ENCODE measurements at regions not wholly inside any gene's neighbourhood (a gene's known extent, or its start where the extent isn't known, plus 50 kb on each side); places are given as distances from the start of the nearest gene placed in this dataset.

DNA sequence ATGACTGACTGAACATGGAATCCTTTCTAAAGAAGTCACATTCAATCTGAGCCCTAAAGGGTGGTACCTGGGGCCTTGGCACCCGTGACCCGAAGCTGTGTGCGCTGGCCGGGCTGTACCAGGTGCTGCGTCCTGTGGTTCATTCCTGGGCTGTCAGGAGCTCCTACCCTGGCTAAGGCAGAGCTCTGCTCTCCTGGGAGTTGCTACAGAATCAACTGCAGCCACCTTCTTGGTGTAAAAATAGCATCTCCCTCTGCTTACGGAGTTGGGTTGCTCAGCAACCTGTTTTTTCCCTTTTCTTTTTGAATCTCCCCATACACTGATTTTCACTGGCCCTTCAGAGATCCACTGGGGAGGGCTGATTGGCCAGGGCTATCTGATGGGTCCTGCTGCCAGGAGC is 236.6 kb upstream of the PDE10A start:
- no peaks in the 10 kb centered on the region for H3K4me1 ChIP-seq (ENCODE audit: insufficient read depth, low read length)
- no peak overlapping the region for H3K9ac ChIP-seq (ENCODE audit: low read depth, low read length)
- no peaks in the 10 kb centered on the region for H3K36me3 ChIP-seq (ENCODE audit: insufficient read depth, low read length)
- H3K9me3 ChIP-seq (ENCODE audit: control insufficient read depth, insufficient read depth, low read length): no peaks in the 10 kb centered on the region

DNA sequence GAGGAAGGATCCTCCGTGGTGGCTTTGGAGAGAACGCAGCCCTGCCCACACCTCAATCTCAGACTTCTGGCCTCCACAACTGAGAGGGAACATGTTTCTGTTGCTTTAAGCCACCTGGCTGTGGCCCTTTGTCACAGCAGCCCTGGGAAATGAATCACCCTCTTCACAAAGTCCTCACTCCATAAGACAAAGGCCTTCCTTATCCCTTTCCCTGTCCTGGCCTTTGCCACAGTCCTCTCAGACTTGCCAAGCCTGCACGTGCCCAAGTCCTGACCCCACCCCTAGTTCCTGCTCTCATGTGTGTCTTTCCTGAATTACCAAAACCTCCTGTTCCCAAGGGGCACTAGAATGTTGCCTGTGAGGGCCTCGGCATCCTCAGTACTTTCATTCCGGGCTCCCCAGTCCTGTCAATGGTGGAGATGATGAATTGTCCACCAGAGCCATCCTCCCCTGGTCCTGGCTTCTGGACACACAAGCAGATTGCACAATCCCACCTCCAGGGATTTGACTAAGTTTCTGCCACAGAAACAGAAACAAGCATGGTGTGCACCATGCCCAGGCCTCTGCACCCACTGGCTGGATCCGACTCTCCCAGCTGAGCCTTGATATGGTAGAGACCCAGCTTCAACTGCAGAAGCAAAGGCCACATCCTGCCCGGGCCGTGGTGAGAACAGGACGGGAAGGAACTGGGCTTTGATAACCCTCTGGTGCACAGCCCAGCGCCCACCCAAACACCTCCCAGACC is 232.6 kb upstream of the PDE10A start:
- Histone ChIP-seq H3K9ac (ENCODE audit: low read depth, low read length) (no peak overlapping the region), H3K4me1 (ENCODE audit: insufficient read depth, low read length) (no peaks in the 10 kb centered on the region), H3K36me3 (ENCODE audit: insufficient read depth, low read length) (no peaks in the 10 kb centered on the region), H3K9me3 (ENCODE audit: control insufficient read depth, insufficient read depth, low read length) (no peaks in the 10 kb centered on the region)

- no peaks in the 10 kb centered on the region for H3K4me1 ChIP-seq (ENCODE audit: insufficient read depth, low read length)
- H3K36me3 ChIP-seq (ENCODE audit: insufficient read depth, low read length): no peaks in the 10 kb centered on the region
- H3K9me3 ChIP-seq (ENCODE audit: control insufficient read depth, insufficient read depth, low read length): no peaks in the 10 kb centered on the region
- no peak overlapping the region for H3K9ac ChIP-seq (ENCODE audit: low read depth, low read length)
Measured at GRCh38 chr6:165894171-165894825, 231.3 kb upstream of the PDE10A start.

- Histone ChIP-seq H3K9ac (ENCODE audit: low read depth, low read length) (no peak overlapping the region), H3K4me1 (ENCODE audit: insufficient read depth, low read length) (no peaks in the 10 kb centered on the region), H3K36me3 (ENCODE audit: insufficient read depth, low read length) (no peaks in the 10 kb centered on the region), H3K9me3 (ENCODE audit: control insufficient read depth, insufficient read depth, low read length) (no peaks in the 10 kb centered on the region)
Measured at GRCh38 chr6:165893431-165893830, 230.4 kb upstream of the PDE10A start.

DNA sequence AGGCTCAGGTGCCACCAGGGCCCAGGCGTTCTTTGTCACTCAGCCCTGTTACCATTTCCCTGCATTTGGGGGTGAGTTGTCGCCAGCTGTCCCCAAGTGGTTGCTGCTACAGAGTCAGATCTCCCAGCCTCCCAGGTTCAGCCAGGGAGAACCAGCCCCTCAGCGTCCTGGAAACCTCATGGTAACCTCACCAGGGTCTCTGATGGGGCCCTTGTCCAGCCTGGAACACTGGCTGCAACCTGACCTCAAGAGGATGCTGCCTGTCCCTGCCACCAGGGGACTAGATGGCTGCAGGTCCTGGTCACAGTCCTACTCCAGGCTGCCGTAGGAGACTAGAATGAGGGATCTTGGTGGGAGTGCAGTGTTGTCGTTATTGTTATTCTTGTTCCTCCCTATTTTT is 228.3 kb upstream of the PDE10A start:
- Histone ChIP-seq H3K9ac (ENCODE audit: low read depth, low read length) (no peak overlapping the region), H3K4me1 (ENCODE audit: insufficient read depth, low read length) (no peaks in the 10 kb centered on the region), H3K9me3 (ENCODE audit: control insufficient read depth, insufficient read depth, low read length) (no peaks in the 10 kb centered on the region), H3K36me3 (ENCODE audit: insufficient read depth, low read length) (no peaks in the 10 kb centered on the region)

DNA sequence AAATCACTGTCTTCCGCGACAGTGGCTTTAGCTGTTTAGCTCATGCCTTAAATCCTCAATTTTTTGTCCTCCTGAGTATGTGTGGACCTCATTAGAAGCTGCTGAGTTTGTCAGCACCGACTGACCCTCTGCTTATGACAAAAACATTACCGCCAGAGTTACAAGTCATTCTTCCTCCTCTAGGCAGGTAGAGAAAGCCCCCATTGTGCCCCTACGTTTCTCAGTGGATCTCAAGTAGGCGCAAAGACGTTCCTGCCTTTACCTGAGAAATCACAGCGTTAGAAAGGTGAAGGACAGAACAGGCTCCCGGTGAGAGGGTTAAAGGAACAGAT is 227.3 kb upstream of the PDE10A start:
- H3K4me1 ChIP-seq (ENCODE audit: insufficient read depth, low read length): no peaks in the 10 kb centered on the region
- H3K9me3 ChIP-seq (ENCODE audit: control insufficient read depth, insufficient read depth, low read length): no peaks in the 10 kb centered on the region
- H3K9ac ChIP-seq (ENCODE audit: low read depth, low read length): no peak overlapping the region

GRCh38 chr6:165889636-165890403 is 226.8 kb upstream of the PDE10A start:
- Histone ChIP-seq H3K9ac (ENCODE audit: low read depth, low read length) (0 out of 2 replicates have a peak overlapping the region, but pooled peaks have one; percentile 2), H3K4me1 (ENCODE audit: insufficient read depth, low read length) (no peaks in the 10 kb centered on the region), H3K9me3 (ENCODE audit: control insufficient read depth, insufficient read depth, low read length) (no peaks in the 10 kb centered on the region), H3K36me3 (ENCODE audit: insufficient read depth, low read length) (no peaks in the 10 kb centered on the region)

More for the DNA sequence above, 227.3 kb upstream of the PDE10A start:
- no peaks in the 10 kb centered on the region for H3K36me3 ChIP-seq (ENCODE audit: insufficient read depth, low read length)

GRCh38 chr6:165886169-165886568 is 223.1 kb upstream of the PDE10A start:
- Histone ChIP-seq H3K4me1 (ENCODE audit: insufficient read depth, low read length) (no peaks in the 10 kb centered on the region), H3K9me3 (ENCODE audit: control insufficient read depth, insufficient read depth, low read length) (no peaks in the 10 kb centered on the region), H3K9ac (ENCODE audit: low read depth, low read length) (no peak overlapping the region), H3K36me3 (ENCODE audit: insufficient read depth, low read length) (no peaks in the 10 kb centered on the region)

DNA sequence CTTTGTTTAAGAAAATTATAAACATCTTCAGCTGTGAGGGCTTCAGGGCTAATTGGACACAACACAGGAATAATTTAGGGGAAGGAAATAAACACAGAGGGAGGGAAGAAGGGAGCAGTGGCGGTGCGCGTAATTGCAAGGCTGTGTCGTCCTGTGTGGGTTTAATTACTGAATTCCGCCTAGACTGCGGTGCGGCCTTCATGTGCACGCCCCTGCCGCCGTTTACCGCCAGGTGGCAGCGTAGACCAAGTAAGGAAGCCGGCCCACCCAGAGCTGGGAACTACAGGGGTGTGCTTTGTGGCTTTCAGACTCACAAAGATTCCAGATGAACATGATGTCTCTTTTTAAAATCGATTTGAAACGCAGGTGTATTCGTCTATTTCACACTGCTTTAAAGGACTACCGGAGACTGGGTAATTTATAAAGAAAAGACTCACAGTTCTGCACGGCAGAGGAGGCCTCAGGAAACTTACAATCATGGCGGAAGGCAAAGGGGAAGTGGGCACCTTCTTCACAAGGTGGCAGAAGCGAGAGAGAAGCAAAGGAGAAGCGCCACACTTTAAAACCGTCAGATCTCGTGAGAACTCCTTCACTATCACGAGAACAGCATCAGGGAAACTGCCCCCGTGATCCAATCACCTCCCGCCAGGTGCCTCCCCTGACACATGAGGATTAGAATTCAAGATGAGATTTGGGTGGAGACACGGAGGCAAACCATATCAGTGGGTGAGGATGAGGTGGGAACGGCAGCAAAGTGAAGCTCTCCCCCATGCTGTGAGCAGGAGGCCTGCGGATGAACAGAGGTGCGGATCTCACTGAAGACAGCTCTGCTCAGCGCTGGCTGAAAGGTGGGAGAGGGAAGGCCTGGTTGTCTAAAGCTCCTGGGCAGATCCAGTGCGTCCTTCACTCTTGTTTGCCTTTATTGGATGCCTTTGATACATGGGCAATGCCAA is 222.0 kb upstream of the PDE10A start:
- no peaks in the 10 kb centered on the region for H3K9me3 ChIP-seq (ENCODE audit: control insufficient read depth, insufficient read depth, low read length)
- no peak overlapping the region for H3K9ac ChIP-seq (ENCODE audit: low read depth, low read length)
- H3K4me1 ChIP-seq (ENCODE audit: insufficient read depth, low read length): no peaks in the 10 kb centered on the region
- H3K36me3 ChIP-seq (ENCODE audit: insufficient read depth, low read length): no peaks in the 10 kb centered on the region

GRCh38 chr6:165883851-165884640 is 221.0 kb upstream of the PDE10A start:
- no peaks in the 10 kb centered on the region for H3K36me3 ChIP-seq (ENCODE audit: insufficient read depth, low read length)
- H3K9me3 ChIP-seq (ENCODE audit: control insufficient read depth, insufficient read depth, low read length): no peaks in the 10 kb centered on the region
- H3K9ac ChIP-seq (ENCODE audit: low read depth, low read length): no peak overlapping the region
- H3K4me1 ChIP-seq (ENCODE audit: insufficient read depth, low read length): no peaks in the 10 kb centered on the region

DNA sequence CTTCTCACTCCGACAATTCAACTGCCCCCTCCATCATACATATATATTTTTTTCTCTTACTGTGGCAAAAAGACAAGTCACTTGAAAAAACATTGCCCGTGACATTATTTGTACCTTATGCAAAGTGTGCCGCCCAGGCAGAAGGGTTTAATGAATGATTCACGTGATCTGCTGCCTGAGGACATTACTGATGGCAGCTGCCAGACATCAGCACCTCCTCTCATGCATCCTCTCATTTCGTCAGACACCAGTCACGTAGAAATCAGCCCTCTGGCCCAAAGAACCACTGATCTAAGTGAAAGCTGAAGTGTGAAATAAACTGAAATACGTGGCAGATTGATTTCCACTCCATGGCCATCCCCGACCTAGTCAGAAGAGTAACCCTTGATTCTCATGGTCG is 218.8 kb upstream of the PDE10A start:
- Histone ChIP-seq H3K9ac (ENCODE audit: low read depth, low read length) (no peak overlapping the region), H3K9me3 (ENCODE audit: control insufficient read depth, insufficient read depth, low read length) (no peaks in the 10 kb centered on the region), H3K36me3 (ENCODE audit: insufficient read depth, low read length) (no peaks in the 10 kb centered on the region), H3K4me1 (ENCODE audit: insufficient read depth, low read length) (no peaks in the 10 kb centered on the region)

GRCh38 chr6:165880686-165881085 is 217.6 kb upstream of the PDE10A start:
- Histone ChIP-seq H3K4me1 (ENCODE audit: insufficient read depth, low read length) (no peaks in the 10 kb centered on the region), H3K9ac (ENCODE audit: low read depth, low read length) (no peak overlapping the region), H3K36me3 (ENCODE audit: insufficient read depth, low read length) (no peaks in the 10 kb centered on the region), H3K9me3 (ENCODE audit: control insufficient read depth, insufficient read depth, low read length) (no peaks in the 10 kb centered on the region)

- no peaks in the 10 kb centered on the region for H3K4me1 ChIP-seq (ENCODE audit: insufficient read depth, low read length)
- no peaks in the 10 kb centered on the region for H3K36me3 ChIP-seq (ENCODE audit: insufficient read depth, low read length)
- H3K9me3 ChIP-seq (ENCODE audit: control insufficient read depth, insufficient read depth, low read length): no peaks in the 10 kb centered on the region
- H3K9ac ChIP-seq (ENCODE audit: low read depth, low read length): no peak overlapping the region
Measured at GRCh38 chr6:165877773-165878172, 214.7 kb upstream of the PDE10A start.
